Neural cell (in vitro differentiated cells): ENCODE measurements at regions not wholly inside any gene's neighbourhood (a gene's known extent, or its start where the extent isn't known, plus 50 kb on each side); places are given as distances from the start of the nearest gene placed in this dataset.

Source experiments
- CTCF ChIP-seq: fragments of 450-650 bp; IDR thresholded peaks from 2 replicates; pipeline ENCODE4 v1.5.1; 2014; ENCODE audit warnings: antibody characterized with exemption, mild to moderate bottlenecking, moderate library complexity; ENCODE audit not compliant: poor library complexity, severe bottlenecking
- EZH2 ChIP-seq: fragments of 200-600, 300-800 bp; shearing (Covaris generic), sonication (generic); IDR thresholded peaks from 2 replicates; pipeline ENCODE4 v1.6.1; 2014; ENCODE audit warnings: antibody characterized with exemption, low read length, borderline replicate concordance, mild to moderate bottlenecking; ENCODE audit not compliant: insufficient read depth, poor library complexity, severe bottlenecking
- MXI1 ChIP-seq: fragments of 450-650 bp; conservative IDR thresholded peaks from 2 replicates; pipeline ENCODE4 v1.6.1; 2014; ENCODE audit warnings: antibody characterized with exemption, mild to moderate bottlenecking; ENCODE audit not compliant: poor library complexity, severe bottlenecking
- POLR2AphosphoS5 ChIP-seq: IDR thresholded peaks from 2 replicates; pipeline ENCODE4 v1.6.1; 2012
- RAD21 ChIP-seq: fragments of 450-650 bp; conservative IDR thresholded peaks from 2 replicates; pipeline ENCODE4 v1.6.1; 2014; ENCODE audit warnings: antibody characterized with exemption, mild to moderate bottlenecking, moderate library complexity
- REST ChIP-seq: IDR thresholded peaks from 2 replicates; pipeline ENCODE4 v1.6.1; 2012; ENCODE audit warnings: borderline replicate concordance

GRCh38 chr20:51159303-51159702 lies 136.4 kb upstream of the KCNG1 start:
- TF ChIP-seq CTCF (no peak), POLR2AphosphoS5 (no peak), EZH2 (no peak), RAD21 (no peak), REST (no peak), MXI1 (no peak)
